Suprapubic skin (tissue), 4 donors: ENCODE measurements at regions not wholly inside any gene's neighbourhood (a gene's known extent, or its start where the extent isn't known, plus 50 kb on each side); places are given as distances from the start of the nearest gene placed in this dataset.

Experiments
- CTCF ChIP-seq, 2 donors: fragments of 200-600 bp in 1 of 2; fragments of 450-650 bp in 1 of 2; sonication (generic) in 1 of 2; IDR thresholded peaks; one replicate each; pipeline ENCODE4 v1.5.1; 2016 to 2019; ENCODE audit warnings: antibody characterized with exemption in 2 of 2, mild to moderate bottlenecking in 1 of 2, moderate library complexity in 1 of 2
- EP300 ChIP-seq: sonication (generic); formaldehyde crosslinking; IDR thresholded peaks from one replicate; pipeline ENCODE4 v1.6.1; 2017; ENCODE audit warnings: antibody characterized with exemption
- POLR2AphosphoS5 ChIP-seq, 3 donors: sonication (generic); formaldehyde crosslinking; IDR thresholded peaks; one replicate each; pipeline ENCODE4 v1.6.1; 2017; ENCODE audit warnings: antibody characterized with exemption in 3 of 3

- TF ChIP-seq CTCF (IDR thresholded peaks at IDR 0.05) (peak in 1 of 2 donors; percentile 10), EP300 (no peak), POLR2AphosphoS5 (IDR thresholded peaks at IDR 0.05) (no peak)
These were observed 434.6 kb upstream of the CHRM3 start for GRCh38 chr1:238951809-238952208.
